Stomach (tissue), 8 donors: ENCODE measurements at regions not wholly inside any gene's neighbourhood (a gene's known extent, or its start where the extent isn't known, plus 50 kb on each side); places are given as distances from the start of the nearest gene placed in this dataset.

ENCODE experiments used
- DNase-seq, 2 donors: peaks; one replicate each; pipeline versions ENCODE4 v3.0.0 to v3.0.0-alpha.2; 2013 to 2019
- H3K27ac ChIP-seq, 5 donors: fragments of 200-600 bp in 4 of 5; sonication (generic) in 4 of 5; one replicate each; pipeline ENCODE4 v1.5.1; 2013 to 2019; ENCODE audit warnings: mild to moderate bottlenecking in 1 of 5, moderate library complexity in 1 of 5
- H3K27me3 ChIP-seq, 3 donors: fragments of 200-600 bp; sonication (generic); one replicate each; pipeline ENCODE4 v1.5.1; 2017 to 2019; ENCODE audit warnings: mixed run types in 1 of 3
- H3K36me3 ChIP-seq, 4 donors: fragments of 200-600 bp; sonication (generic); 1 replicate in 3 of 4; 2 replicates in 1 of 4; pipeline ENCODE4 v1.5.1; 2016 to 2019
- H3K4me1 ChIP-seq, 4 donors: fragments of 200-600 bp; sonication (generic); one replicate each; pipeline ENCODE4 v1.5.1; 2016 to 2019
- H3K4me3 ChIP-seq, 4 donors: fragments of 200-600 bp; sonication (generic) in 3 of 4; one replicate each; pipeline ENCODE4 v1.5.1; 2016 to 2019; ENCODE audit warnings: mild to moderate bottlenecking in 1 of 4
- H3K9me3 ChIP-seq, 4 donors: fragments of 200-600 bp; sonication (generic); one replicate each; pipeline ENCODE4 v1.5.1; 2016 to 2019
- CTCF ChIP-seq, 7 experiments: fragments of 450-650 bp in 4 of 7; fragments of 200-600 bp in 3 of 7; sonication (generic) in 3 of 7; IDR thresholded peaks; one replicate each; pipeline ENCODE4 v1.5.1; 2016 to 2019; ENCODE audit warnings: antibody characterized with exemption in 7 of 7, control low read depth in 2 of 7, mild to moderate bottlenecking in 1 of 7
- EP300 ChIP-seq: sonication (generic); formaldehyde crosslinking; IDR thresholded peaks from one replicate; pipeline ENCODE4 v1.6.1; 2017; ENCODE audit warnings: antibody characterized with exemption
- POLR2A ChIP-seq, 4 donors: fragments of 450-650 bp; IDR thresholded peaks; one replicate each; pipeline ENCODE4 v1.6.1; 2016; ENCODE audit warnings: antibody characterized with exemption in 4 of 4, control low read depth in 2 of 4, mild to moderate bottlenecking in 1 of 4, moderate library complexity in 1 of 4
- POLR2AphosphoS5 ChIP-seq, 3 donors: sonication (generic); formaldehyde crosslinking; IDR thresholded peaks; one replicate each; pipeline ENCODE4 v1.6.1; 2016; ENCODE audit warnings: antibody characterized with exemption in 3 of 3
- WGBS, 5 donors: extraction: QIAGEN DNeasy Blood & Tissue Kit in 3 of 5; methylation state at CpG; one replicate each; pipeline versions ENCODE4 v1.1.5 to v1.1.7; 2013 to 2018; 5-methylcytosine and 5-hydroxymethylcytosine counted together
- intact Hi-C: fragments of 100-400 bp; cut with DNase I; formaldehyde crosslinking; loops from one replicate; pipeline ENCODE4 v1.15.1; 2023; ENCODE audit warnings: low total_unique reads
- donor health status: healthy with polysubstance abuse.
- donor health status: Bipolar disorder and iron deficiency.
- donor health status: healthy.

- no peak for DNase-seq
- H3K36me3 ChIP-seq, result no peaks in the 10 kb centered on the region
- WGBS, 5 donors, result 90 to 98% (median 96%) methylated on average over 7 of the region's 7 CpGs
- H3K4me1 ChIP-seq, result no peaks in the 10 kb centered on the region
- TF ChIP-seq CTCF (IDR thresholded peaks at IDR 0.05) (no peak), POLR2AphosphoS5 (IDR thresholded peaks at IDR 0.05) (no peak), EP300 (no peak), POLR2A (IDR thresholded peaks at IDR 0.05) (no peak)
- H3K27me3 ChIP-seq, result no peaks in the 10 kb centered on the region
- intact Hi-C loops, result no loop called here
- no peak overlapping the region for H3K4me3 ChIP-seq
- H3K27ac ChIP-seq, result no peak overlapping the region
- H3K9me3 ChIP-seq, result no peaks in the 10 kb centered on the region
Observed at GRCh38 chr2:18911416-18911815, 322.0 kb upstream of the NT5C1B start.

GRCh38 chr2:18910843-18911242, 321.5 kb upstream of the NT5C1B start:
- Histone ChIP-seq H3K27me3 (no peaks in the 10 kb centered on the region), H3K4me1 (no peaks in the 10 kb centered on the region), H3K27ac (no peak overlapping the region), H3K9me3 (peaks cover 0 to 3% (median 0%) of the 10 kb centered on the region in 4 donors), H3K36me3 (no peaks in the 10 kb centered on the region), H3K4me3 (no peak overlapping the region)
- WGBS, 5 donors, result 64 to 83% (median 78%) methylated on average over 4 of the region's 4 CpGs
- TF ChIP-seq CTCF (IDR thresholded peaks at IDR 0.05) (no peak), EP300 (no peak)
- peak in 1 of 2 donors; percentile 20 for DNase-seq
- intact Hi-C loops, result no loop called here

- H3K27ac ChIP-seq, result no peak overlapping the region
- intact Hi-C loops, result no loop called here
- no peaks in the 10 kb centered on the region for H3K27me3 ChIP-seq
- WGBS, 5 donors, result 80 to 91% (median 90%) methylated on average over 3 of the region's 3 CpGs
- no peaks in the 10 kb centered on the region for H3K36me3 ChIP-seq
- peaks cover 0 to 6% (median 0%) of the 10 kb centered on the region in 4 donors for H3K9me3 ChIP-seq
- DNase-seq, result no peak
- TF ChIP-seq POLR2A (IDR thresholded peaks at IDR 0.05) (no peak), EP300 (no peak), CTCF (IDR thresholded peaks at IDR 0.05) (no peak), POLR2AphosphoS5 (IDR thresholded peaks at IDR 0.05) (no peak)
- no peak overlapping the region for H3K4me3 ChIP-seq
- no peaks in the 10 kb centered on the region for H3K4me1 ChIP-seq
Observed at GRCh38 chr2:18907937-18908336, 318.6 kb upstream of the NT5C1B start.

- no peak for DNase-seq
- Histone ChIP-seq H3K27ac (no peak overlapping the region), H3K27me3 (no peaks in the 10 kb centered on the region), H3K36me3 (no peaks in the 10 kb centered on the region), H3K4me3 (no peak overlapping the region), H3K9me3 (peaks cover 0 to 6% (median 0%) of the 10 kb centered on the region in 4 donors), H3K4me1 (no peaks in the 10 kb centered on the region)
- WGBS, 5 donors, result 68 to 88% (median 73%) methylated on average over 2 of the region's 2 CpGs
- intact Hi-C loops, result no loop called here
- TF ChIP-seq CTCF (IDR thresholded peaks at IDR 0.05) (no peak), EP300 (no peak), POLR2A (IDR thresholded peaks at IDR 0.05) (no peak), POLR2AphosphoS5 (IDR thresholded peaks at IDR 0.05) (no peak)
Observed at GRCh38 chr2:18907508-18907907, 318.1 kb upstream of the NT5C1B start.
